ENCODE measurements at regions not wholly inside any gene's neighbourhood (a gene's known extent, or its start where the extent isn't known, plus 50 kb on each side); places are given as distances from the start of the nearest gene placed in this dataset.

GRCh38 chr20:62587757-62588402, 54.4 kb upstream of the SLCO4A1 start:
- no peaks in the 10 kb centered on the region for H3K9me3 ChIP-seq (ENCODE audit: control insufficient read depth, low read length)
- no peak overlapping the region for H3K4me3 ChIP-seq (ENCODE audit: insufficient read depth, low read depth, low read length, poor library complexity, severe bottlenecking)
- H3K36me3 ChIP-seq (ENCODE audit: control insufficient read depth, insufficient read depth, low read length): no peaks in the 10 kb centered on the region
- H3K27ac ChIP-seq (ENCODE audit: insufficient read depth, low read length, poor library complexity, severe bottlenecking): no peak overlapping the region
- peaks cover 5% of the 10 kb centered on the region for H3K27me3 ChIP-seq (replicated peaks; ENCODE audit: control insufficient read depth, insufficient read depth, low read length, poor library complexity, severe bottlenecking)
- DNase-seq: no peak
- H3K4me1 ChIP-seq (ENCODE audit: control insufficient read depth, insufficient read depth, low read length, poor library complexity, severe bottlenecking): no peaks in the 10 kb centered on the region

- H3K27me3 ChIP-seq (replicated peaks; ENCODE audit: control insufficient read depth, insufficient read depth, low read length, poor library complexity, severe bottlenecking): peaks cover 2% of the 10 kb centered on the region
- H3K4me1 ChIP-seq (ENCODE audit: control insufficient read depth, insufficient read depth, low read length, poor library complexity, severe bottlenecking): no peaks in the 10 kb centered on the region
- H3K36me3 ChIP-seq (ENCODE audit: control insufficient read depth, insufficient read depth, low read length): no peaks in the 10 kb centered on the region
- H3K27ac ChIP-seq (ENCODE audit: insufficient read depth, low read length, poor library complexity, severe bottlenecking): no peak overlapping the region
- H3K4me3 ChIP-seq (ENCODE audit: insufficient read depth, low read depth, low read length, poor library complexity, severe bottlenecking): no peak overlapping the region
- no peaks in the 10 kb centered on the region for H3K9me3 ChIP-seq (ENCODE audit: control insufficient read depth, low read length)
- no peak for DNase-seq
Measured at GRCh38 chr20:62588458-62589149, 53.7 kb upstream of the SLCO4A1 start.

- no peak for DNase-seq
Measured at GRCh38 chr20:62589150-62589498, 53.2 kb upstream of the SLCO4A1 start.

GRCh38 chr20:62589720-62590119, 52.6 kb upstream of the SLCO4A1 start:
- no peak overlapping the region for H3K4me3 ChIP-seq (ENCODE audit: insufficient read depth, low read depth, low read length, poor library complexity, severe bottlenecking)
- no peak overlapping the region for H3K27ac ChIP-seq (ENCODE audit: insufficient read depth, low read length, poor library complexity, severe bottlenecking)
- H3K27me3 ChIP-seq (replicated peaks; ENCODE audit: control insufficient read depth, insufficient read depth, low read length, poor library complexity, severe bottlenecking): no peaks in the 10 kb centered on the region
- H3K9me3 ChIP-seq (ENCODE audit: control insufficient read depth, low read length): no peaks in the 10 kb centered on the region
- H3K4me1 ChIP-seq (ENCODE audit: control insufficient read depth, insufficient read depth, low read length, poor library complexity, severe bottlenecking): no peaks in the 10 kb centered on the region
- H3K36me3 ChIP-seq (ENCODE audit: control insufficient read depth, insufficient read depth, low read length): no peaks in the 10 kb centered on the region
- no peak for DNase-seq

More at GRCh38 chr20:62589150-62589498, 53.2 kb upstream of the SLCO4A1 start:
- H3K27me3 ChIP-seq (replicated peaks; ENCODE audit: control insufficient read depth, insufficient read depth, low read length, poor library complexity, severe bottlenecking): no peaks in the 10 kb centered on the region
- H3K9me3 ChIP-seq (ENCODE audit: control insufficient read depth, low read length): no peaks in the 10 kb centered on the region
- H3K4me3 ChIP-seq (ENCODE audit: insufficient read depth, low read depth, low read length, poor library complexity, severe bottlenecking): no peak overlapping the region
- no peaks in the 10 kb centered on the region for H3K4me1 ChIP-seq (ENCODE audit: control insufficient read depth, insufficient read depth, low read length, poor library complexity, severe bottlenecking)
- H3K36me3 ChIP-seq (ENCODE audit: control insufficient read depth, insufficient read depth, low read length): no peaks in the 10 kb centered on the region
- no peak overlapping the region for H3K27ac ChIP-seq (ENCODE audit: insufficient read depth, low read length, poor library complexity, severe bottlenecking)

GRCh38 chr20:62590309-62591121, 51.8 kb upstream of the SLCO4A1 start:
- no peak for DNase-seq
- no peaks in the 10 kb centered on the region for H3K9me3 ChIP-seq (ENCODE audit: control insufficient read depth, low read length)
- H3K4me1 ChIP-seq (ENCODE audit: control insufficient read depth, insufficient read depth, low read length, poor library complexity, severe bottlenecking): no peaks in the 10 kb centered on the region
- no peak overlapping the region for H3K4me3 ChIP-seq (ENCODE audit: insufficient read depth, low read depth, low read length, poor library complexity, severe bottlenecking)
- H3K27ac ChIP-seq (ENCODE audit: insufficient read depth, low read length, poor library complexity, severe bottlenecking): no peak overlapping the region
- H3K27me3 ChIP-seq (replicated peaks; ENCODE audit: control insufficient read depth, insufficient read depth, low read length, poor library complexity, severe bottlenecking): no peaks in the 10 kb centered on the region
- H3K36me3 ChIP-seq (ENCODE audit: control insufficient read depth, insufficient read depth, low read length): no peaks in the 10 kb centered on the region

- Histone ChIP-seq H3K27me3 (replicated peaks; ENCODE audit: control insufficient read depth, insufficient read depth, low read length, poor library complexity, severe bottlenecking) (no peaks in the 10 kb centered on the region), H3K36me3 (ENCODE audit: control insufficient read depth, insufficient read depth, low read length) (no peaks in the 10 kb centered on the region), H3K4me3 (ENCODE audit: insufficient read depth, low read depth, low read length, poor library complexity, severe bottlenecking) (no peak overlapping the region), H3K9me3 (ENCODE audit: control insufficient read depth, low read length) (no peaks in the 10 kb centered on the region), H3K4me1 (ENCODE audit: control insufficient read depth, insufficient read depth, low read length, poor library complexity, severe bottlenecking) (no peaks in the 10 kb centered on the region), H3K27ac (ENCODE audit: insufficient read depth, low read length, poor library complexity, severe bottlenecking) (no peak overlapping the region)
- DNase-seq: no peak
Measured at GRCh38 chr20:62591122-62591468, 51.2 kb upstream of the SLCO4A1 start.

GRCh38 chr20:62591591-62591990, 50.7 kb upstream of the SLCO4A1 start:
- no peak overlapping the region for H3K4me3 ChIP-seq (ENCODE audit: insufficient read depth, low read depth, low read length, poor library complexity, severe bottlenecking)
- no peaks in the 10 kb centered on the region for H3K4me1 ChIP-seq (ENCODE audit: control insufficient read depth, insufficient read depth, low read length, poor library complexity, severe bottlenecking)
- DNase-seq: no peak
- H3K27me3 ChIP-seq (replicated peaks; ENCODE audit: control insufficient read depth, insufficient read depth, low read length, poor library complexity, severe bottlenecking): no peaks in the 10 kb centered on the region
- no peaks in the 10 kb centered on the region for H3K36me3 ChIP-seq (ENCODE audit: control insufficient read depth, insufficient read depth, low read length)
- no peak overlapping the region for H3K27ac ChIP-seq (ENCODE audit: insufficient read depth, low read length, poor library complexity, severe bottlenecking)
- no peaks in the 10 kb centered on the region for H3K9me3 ChIP-seq (ENCODE audit: control insufficient read depth, low read length)
